Endothelial cell of umbilical vein (primary cell): ENCODE measurements at regions not wholly inside any gene's neighbourhood (a gene's known extent, or its start where the extent isn't known, plus 50 kb on each side); places are given as distances from the start of the nearest gene placed in this dataset.

ENCODE experiments used
- BruUV-seq: library from RNA; stranded (reverse); fragments of 400-500 nt; replicated peaks from 2 replicates; lab custom pipeline; 2021; lab: Mats Ljungman, UMichigan
- CTCF ChIA-PET: fragments of 300-600, 350-600 bp; sonication (Branson Sonifier 250); formaldehyde crosslinking; loops from one replicate; lab custom pipeline; 2021; ENCODE audit warnings: antibody characterized with exemption, inconsistent platforms; lab: Charles Lee
- POLR2A ChIA-PET: fragments of 300-600, 350-600 bp; sonication (Branson Sonifier 250); formaldehyde crosslinking; loops from one replicate; lab custom pipeline; 2021; ENCODE audit warnings: antibody characterized with exemption, inconsistent platforms; lab: Charles Lee
- DNase-seq: peaks from one replicate; pipeline ENCODE4 v3.0.0-alpha.2; 2011; ENCODE audit warnings: low read depth, low spot score
- FAIRE-seq: peaks from 2 replicates; lab custom pipeline; 2011; peaks lifted over from hg19 to GRCh38; lab: Jason Lieb, UNC
- H2AFZ ChIP-seq: 2 replicates; pipeline ENCODE4 v1.6.0; 2012; ENCODE audit warnings: low read depth, low read length, control low read depth, inconsistent platforms
- H3K27ac ChIP-seq: 2 replicates; pipeline ENCODE4 v1.5.1; 2011; ENCODE audit warnings: low read depth, mild to moderate bottlenecking, control low read depth, low read length, moderate library complexity; ENCODE audit not compliant: insufficient read depth
- H3K27me3 ChIP-seq, 2 experiments: 2 replicates each; pipeline versions ENCODE4 v1.6.0 to v1.6.1; 2011; ENCODE audit warnings: low read length in 2 of 2, mixed read lengths in 1 of 2; ENCODE audit not compliant: control insufficient read depth in 2 of 2, insufficient read depth in 2 of 2
- H3K36me3 ChIP-seq, 2 experiments: 2 replicates in 1 of 2; 3 replicates in 1 of 2; pipeline ENCODE4 v1.5.1; 2011; ENCODE audit warnings: low read length in 2 of 2, mild to moderate bottlenecking in 1 of 2, moderate library complexity in 1 of 2; ENCODE audit not compliant: control insufficient read depth in 2 of 2, insufficient read depth in 2 of 2; ENCODE audit errors: extremely low read depth in 1 of 2
- H3K4me1 ChIP-seq: 3 replicates; pipeline ENCODE4 v1.5.1; 2011; ENCODE audit warnings: mild to moderate bottlenecking, low read length; ENCODE audit not compliant: control insufficient read depth, insufficient read depth; ENCODE audit errors: extremely low read depth
- H3K4me2 ChIP-seq: 2 replicates; pipeline ENCODE4 v1.6.1; 2011; ENCODE audit warnings: low read length, control low read depth, mixed read lengths; ENCODE audit not compliant: insufficient read depth
- H3K4me3 ChIP-seq, 3 experiments: fragments of 200-600 bp in 1 of 3; sonication (generic), shearing (Covaris generic) in 1 of 3; replicated peaks in 1 of 3; 2 replicates each; pipeline ENCODE4 v1.5.1; 2011 to 2016; ENCODE audit warnings: control low read depth in 3 of 3, low read length in 3 of 3, mild to moderate bottlenecking in 2 of 3, inconsistent platforms in 1 of 3, low read depth in 1 of 3, moderate library complexity in 1 of 3; ENCODE audit not compliant: insufficient read depth in 1 of 3
- H3K79me2 ChIP-seq: 2 replicates; pipeline ENCODE4 v1.6.0; 2012; ENCODE audit warnings: low read length, inconsistent platforms; ENCODE audit not compliant: control insufficient read depth, insufficient read depth
- H3K9ac ChIP-seq: replicated peaks from 2 replicates; pipeline ENCODE3; 2011; ENCODE audit warnings: low read length, control low read depth; ENCODE audit not compliant: insufficient read depth; ENCODE audit errors: extremely low read depth
- H3K9me1 ChIP-seq: replicated peaks from 3 replicates; pipeline ENCODE4 v1.6.0; 2011; ENCODE audit warnings: mild to moderate bottlenecking, low read length; ENCODE audit not compliant: control insufficient read depth, insufficient read depth; ENCODE audit errors: extremely low read depth
- H3K9me3 ChIP-seq: replicated peaks from 2 replicates; pipeline ENCODE4 v1.5.1; 2012; ENCODE audit warnings: low read length, inconsistent platforms; ENCODE audit not compliant: control insufficient read depth, insufficient read depth
- H4K20me1 ChIP-seq: replicated peaks from 2 replicates; pipeline ENCODE3; 2011; ENCODE audit warnings: mild to moderate bottlenecking, low read length; ENCODE audit not compliant: control insufficient read depth, insufficient read depth; ENCODE audit errors: extremely low read depth
- CTCF ChIP-seq, 2 donors: IDR thresholded peaks; 1 replicate in 1 of 2; 2 replicates in 1 of 2; pipeline ENCODE4 v1.5.1; 2011; ENCODE audit warnings: low read length in 2 of 2, mild to moderate bottlenecking in 2 of 2, moderate library complexity in 2 of 2, control low read depth in 1 of 2, inconsistent platforms in 1 of 2, low read depth in 1 of 2; ENCODE audit not compliant: insufficient read depth in 1 of 2; ENCODE audit errors: extremely low read depth in 1 of 2
- EZH2 ChIP-seq: IDR thresholded peaks from 2 replicates; pipeline ENCODE4 v1.6.1; 2012; ENCODE audit warnings: borderline replicate concordance, low read depth, mild to moderate bottlenecking, moderate library complexity, low read length, inconsistent platforms; ENCODE audit not compliant: severe bottlenecking
- FOS ChIP-seq: IDR thresholded peaks from 2 replicates; pipeline ENCODE4 v1.6.1; 2011; ENCODE audit warnings: mild to moderate bottlenecking, low read length, moderate library complexity, borderline replicate concordance; ENCODE audit not compliant: insufficient read depth
- GATA2 ChIP-seq: IDR thresholded peaks from 2 replicates; pipeline ENCODE4 v1.7.0; 2011; ENCODE audit warnings: low read depth, mild to moderate bottlenecking, moderate library complexity, mixed read lengths, low read length; ENCODE audit not compliant: insufficient read length, insufficient read depth
- JUN ChIP-seq: IDR thresholded peaks from 2 replicates; pipeline ENCODE4 v1.6.1; 2011; ENCODE audit warnings: borderline replicate concordance, low read depth; ENCODE audit not compliant: insufficient read length, insufficient read depth
- MAX ChIP-seq: IDR thresholded peaks from 2 replicates; pipeline ENCODE4 v1.6.1; 2011; ENCODE audit not compliant: insufficient read depth, insufficient read length
- MYC ChIP-seq: IDR thresholded peaks from one replicate; pipeline ENCODE4 v1.6.1; 2011; ENCODE audit warnings: mild to moderate bottlenecking, low read depth, low read length
- POLR2A ChIP-seq: IDR thresholded peaks from 2 replicates; pipeline ENCODE4 v1.6.1; 2012; ENCODE audit warnings: low read depth, mild to moderate bottlenecking, control low read depth, low read length
- POLR2AphosphoS5 ChIP-seq: IDR thresholded peaks from 2 replicates; pipeline ENCODE4 v1.6.1; 2012; ENCODE audit warnings: low read depth, mild to moderate bottlenecking, control low read depth, low read length, moderate library complexity; ENCODE audit not compliant: insufficient read depth
- dilution Hi-C: fragments of 300-500 bp; cut with MboI; formaldehyde crosslinking; loops from one replicate; pipeline ENCODE4 v1.15.0; 2019; ENCODE audit warnings: low sequenced_read_pairs; ENCODE audit not compliant: extremely low pct_ligation_motif_present
- intact Hi-C: fragments of 100-400 bp; cut with micrococcal nuclease; formaldehyde crosslinking; loops from one replicate; pipeline ENCODE4 v1.10.0; 2022

- no peak overlapping the region for H3K4me3 ChIP-seq
- no peak overlapping the region for H3K9ac ChIP-seq
- dilution Hi-C loops (no loop called here), intact Hi-C loops (no loop called here)
- POLR2A ChIA-PET, result no interaction called here
- FAIRE-seq (no peak), DNase-seq (no peak)
- no peaks in the 10 kb centered on the region for H3K4me1 ChIP-seq
- no peaks in the 10 kb centered on the region for H3K79me2 ChIP-seq
- H3K9me3 ChIP-seq, result no peaks in the 10 kb centered on the region
- TF ChIP-seq MYC (no peak), JUN (no peak), EZH2 (no peak), GATA2 (no peak), FOS (no peak)
- CTCF ChIA-PET, result no interaction called here
- no TSS peak for BruUV-seq
- peaks cover 0 to 2% of the 10 kb centered on the region in 2 experiments for H3K36me3 ChIP-seq
- H4K20me1 ChIP-seq, result no peaks in the 10 kb centered on the region
- no peak overlapping the region for H3K4me2 ChIP-seq
- H3K9me1 ChIP-seq, result no peaks in the 10 kb centered on the region
- H3K27ac ChIP-seq, result no peak overlapping the region
- no peaks in the 10 kb centered on the region for H3K27me3 ChIP-seq
- no peak overlapping the region for H2AFZ ChIP-seq
These were observed 68.8 kb downstream of the KATNIP start for GRCh38 chr16:27618606-27619327.

GRCh38 chr16:27620541-27620940 is 70.6 kb downstream of the KATNIP start:
- Histone ChIP-seq H3K79me2 (no peaks in the 10 kb centered on the region), H3K27me3 (no peaks in the 10 kb centered on the region), H3K9me1 (no peaks in the 10 kb centered on the region), H3K27ac (no peak overlapping the region), H3K9me3 (no peaks in the 10 kb centered on the region), H2AFZ (no peak overlapping the region), H3K9ac (no peak overlapping the region), H3K36me3 (peaks cover 0 to 2% of the 10 kb centered on the region in 2 experiments), H3K4me2 (no peak overlapping the region), H4K20me1 (no peaks in the 10 kb centered on the region), H3K4me3 (no peak overlapping the region), H3K4me1 (peaks cover 2% of the 10 kb centered on the region)
- FAIRE-seq (no peak), DNase-seq (no peak)
- dilution Hi-C loops (no loop called here), intact Hi-C loops (no loop called here)
- POLR2A ChIA-PET, result no interaction called here
- TF ChIP-seq JUN (no peak), POLR2A (no peak), EZH2 (no peak), MAX (no peak), MYC (no peak), CTCF (IDR thresholded peaks at IDR 0.05; ENCODE audit: extremely low read depth in 1 of 2, insufficient read depth in 1 of 2, low read depth in 1 of 2, low read length in 2 of 2) (no peak), POLR2AphosphoS5 (no peak), FOS (no peak), GATA2 (no peak)
- CTCF ChIA-PET, result interaction anchor here (1.3 kb wide), 1 partner anchor 26 kb away, joined by 3 read pairs; no protein-coding TSS in a partner anchor
- no TSS peak for BruUV-seq
